Fibroblast of gingiva (primary cell): ENCODE measurements at regions not wholly inside any gene's neighbourhood (a gene's known extent, or its start where the extent isn't known, plus 50 kb on each side); places are given as distances from the start of the nearest gene placed in this dataset.
A peak's percentile ranks its signal among the peaks of the same experiment; 100 is the strongest.

Experiments used
- DNase-seq: peaks from one replicate; pipeline ENCODE4 v3.0.0-alpha.2; 2011; ENCODE audit warnings: low read depth

- DNase-seq: no peak
Observed at GRCh38 chr5:124645396-124645795, 101.0 kb downstream of the ZNF608 start.

- DNase-seq: no peak
Observed at GRCh38 chr5:124644582-124644981, 101.9 kb downstream of the ZNF608 start.

GRCh38 chr5:124644138-124644537 is 102.3 kb downstream of the ZNF608 start:
- no peak for DNase-seq

- DNase-seq: no peak
Observed at GRCh38 chr5:124643336-124643735, 103.1 kb downstream of the ZNF608 start.

GRCh38 chr5:124642151-124642550 is 104.3 kb downstream of the ZNF608 start:
- DNase-seq: no peak

- no peak for DNase-seq
Observed at GRCh38 chr5:124641154-124641792, 105.2 kb downstream of the ZNF608 start.

GRCh38 chr5:124639095-124639665 is 107.3 kb downstream of the ZNF608 start:
- DNase-seq: no peak

GRCh38 chr5:124637011-124637410 is 109.4 kb downstream of the ZNF608 start:
- no peak for DNase-seq

GRCh38 chr5:124634741-124635323 is 111.6 kb downstream of the ZNF608 start:
- peak; percentile 58 for DNase-seq

GRCh38 chr5:124634228-124634739 is 112.2 kb downstream of the ZNF608 start:
- DNase-seq: peak; percentile 31

GRCh38 chr5:124633209-124633608 is 113.2 kb downstream of the ZNF608 start:
- no peak for DNase-seq

- DNase-seq: no peak
Observed at GRCh38 chr5:124631874-124632550, 114.4 kb downstream of the ZNF608 start.

- DNase-seq: no peak
Observed at GRCh38 chr5:124630767-124631704, 115.4 kb downstream of the ZNF608 start.

- peak; percentile 86 for DNase-seq
Observed at GRCh38 chr5:124628721-124629596, 117.5 kb downstream of the ZNF608 start.

GRCh38 chr5:124627815-124628595 is 118.4 kb downstream of the ZNF608 start:
- DNase-seq: no peak

- no peak for DNase-seq
Observed at GRCh38 chr5:124626053-124626452, 120.4 kb downstream of the ZNF608 start.

- no peak for DNase-seq
Observed at GRCh38 chr5:124623265-124623664, 123.2 kb downstream of the ZNF608 start.

- DNase-seq: no peak
Observed at GRCh38 chr5:124622851-124623250, 123.6 kb downstream of the ZNF608 start.

- no peak for DNase-seq
Observed at GRCh38 chr5:124621279-124621678, 125.2 kb downstream of the ZNF608 start.

- no peak for DNase-seq
Observed at GRCh38 chr5:124620743-124621142, 125.7 kb downstream of the ZNF608 start.
